ENCODE measurements at regions not wholly inside any gene's neighbourhood (a gene's known extent, or its start where the extent isn't known, plus 50 kb on each side); places are given as distances from the start of the nearest gene placed in this dataset.
"Not testable (repeated sequence)": the region's sequence is repeated elsewhere in the genome, so short reads cannot be mapped to it uniquely, and the experiment has no call there.

DNA sequence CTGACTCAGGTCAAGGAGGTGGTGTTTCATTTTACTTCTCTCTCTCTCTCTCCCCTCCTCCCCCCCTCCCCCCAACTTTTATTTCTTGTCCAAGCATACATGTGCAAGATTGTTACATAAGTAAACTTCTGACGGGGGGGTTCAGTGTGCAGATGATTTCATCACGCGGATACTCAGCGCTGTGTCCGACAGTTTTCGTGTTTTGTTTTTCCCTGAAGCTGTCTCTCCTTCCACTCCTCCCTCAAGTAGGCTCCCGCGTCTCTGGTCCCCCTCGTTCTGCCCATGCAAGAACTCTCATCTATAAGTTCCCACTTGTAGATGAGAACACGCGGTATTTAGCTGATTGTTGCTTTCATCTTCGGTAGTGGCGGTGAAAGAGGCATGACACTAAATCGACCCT is 111.0 kb upstream of the ANKRD30BL start:
- no peak for DNase-seq (ENCODE audit: low spot score)

DNA sequence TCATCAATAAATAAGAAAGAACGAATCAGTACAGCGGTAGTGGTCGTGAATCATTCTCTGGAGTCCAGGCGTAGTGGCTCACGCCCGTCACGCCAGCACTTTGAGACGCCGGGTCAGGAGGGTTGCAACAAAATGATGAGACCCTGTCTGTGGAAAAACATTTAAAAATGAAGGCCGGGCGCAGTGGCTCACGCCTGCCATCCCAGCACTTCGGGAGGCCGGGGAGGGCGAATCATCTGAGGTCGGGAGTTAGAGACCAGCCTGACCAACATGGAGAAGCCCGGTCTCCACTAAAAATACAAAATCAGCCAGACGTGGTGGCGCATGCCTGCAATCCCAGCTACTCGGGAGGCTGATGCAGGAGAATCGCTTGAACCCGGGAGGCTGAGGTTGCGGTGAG is 111.8 kb upstream of the ANKRD30BL start:
- not testable (repeated sequence) for DNase-seq (ENCODE audit: low spot score)

DNA sequence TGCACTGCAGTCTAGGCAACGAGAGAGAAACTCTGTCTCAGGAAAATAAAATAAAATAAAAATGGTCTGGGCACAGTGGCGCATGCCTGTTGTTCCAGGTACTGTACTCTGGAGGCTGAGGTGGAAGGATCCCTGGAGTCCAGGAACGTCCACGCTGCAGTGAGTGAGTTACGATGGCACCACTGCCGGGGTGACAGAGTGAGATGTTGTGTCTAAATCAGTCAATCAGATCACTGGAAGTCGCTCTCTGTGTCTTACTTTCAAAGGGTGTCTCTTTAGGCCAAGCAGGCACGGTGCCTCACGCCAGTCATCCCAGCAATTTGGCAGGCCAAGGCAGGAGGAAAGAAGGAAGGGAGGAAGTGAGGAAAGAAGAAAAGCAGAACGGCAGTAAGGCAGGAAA is 112.2 kb upstream of the ANKRD30BL start:
- no peak for DNase-seq (ENCODE audit: low spot score)

DNA sequence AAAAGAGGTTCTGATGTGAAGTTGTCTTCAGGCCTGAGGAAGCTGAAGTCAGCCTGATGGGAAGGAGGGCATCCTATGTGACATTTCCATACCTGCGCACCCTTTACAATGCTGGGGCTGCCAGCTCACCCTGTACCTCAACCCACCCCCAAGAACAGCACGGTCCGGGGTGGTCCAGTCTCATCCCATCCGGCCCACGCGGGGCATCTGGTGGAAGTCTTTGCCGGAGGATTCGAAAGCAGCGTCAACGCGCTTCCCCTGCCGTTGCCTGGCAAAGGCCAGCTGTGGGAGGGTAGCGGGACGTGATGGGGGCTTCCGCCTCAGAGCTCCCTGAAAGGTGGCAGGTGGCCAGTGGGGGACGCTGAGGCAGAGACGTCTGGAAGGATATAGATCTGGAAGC is 113.6 kb upstream of the ANKRD30BL start:
- DNase-seq (ENCODE audit: low spot score), result no peak

DNA sequence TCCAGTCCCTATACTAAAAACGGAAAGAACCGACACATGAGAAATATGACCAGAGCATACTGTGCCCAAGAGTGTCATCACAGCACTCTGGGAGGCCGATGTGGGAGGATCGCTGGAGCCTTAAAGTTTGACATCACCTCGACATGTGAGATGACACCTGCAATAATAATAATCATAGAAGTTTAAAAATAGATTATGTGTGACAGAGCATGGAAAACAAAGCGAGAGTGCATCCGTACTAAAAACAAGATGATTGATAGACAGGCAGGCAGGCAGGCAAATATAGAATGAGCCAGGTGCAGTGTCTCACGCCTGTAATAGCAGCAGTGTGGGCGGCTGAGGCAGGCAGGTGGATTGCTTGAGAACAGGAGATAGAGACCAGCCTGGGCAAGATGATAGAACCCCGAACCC is 114.8 kb upstream of the ANKRD30BL start:
- no peak for DNase-seq (ENCODE audit: low spot score)

DNA sequence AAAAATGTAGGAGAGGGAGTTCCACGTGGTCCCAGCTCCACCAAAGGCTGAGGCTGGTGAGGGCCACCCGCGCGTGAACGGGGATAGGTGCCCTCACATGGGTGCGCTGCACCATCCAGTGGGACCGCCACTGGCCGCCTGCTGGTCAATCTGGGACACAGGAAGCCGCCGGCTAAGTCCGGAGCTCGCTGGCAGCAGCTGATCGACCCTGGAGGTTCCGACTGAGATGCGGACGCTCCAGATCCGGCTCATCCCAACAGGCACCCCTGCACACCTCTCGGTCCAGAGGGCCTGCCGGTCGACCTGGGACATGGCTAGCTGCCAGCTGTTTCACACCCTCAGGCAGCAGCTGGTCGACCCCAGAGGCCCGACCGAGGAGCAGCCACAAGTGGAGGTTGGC is 116.5 kb upstream of the ANKRD30BL start:
- no peak for DNase-seq (ENCODE audit: low spot score)

DNA sequence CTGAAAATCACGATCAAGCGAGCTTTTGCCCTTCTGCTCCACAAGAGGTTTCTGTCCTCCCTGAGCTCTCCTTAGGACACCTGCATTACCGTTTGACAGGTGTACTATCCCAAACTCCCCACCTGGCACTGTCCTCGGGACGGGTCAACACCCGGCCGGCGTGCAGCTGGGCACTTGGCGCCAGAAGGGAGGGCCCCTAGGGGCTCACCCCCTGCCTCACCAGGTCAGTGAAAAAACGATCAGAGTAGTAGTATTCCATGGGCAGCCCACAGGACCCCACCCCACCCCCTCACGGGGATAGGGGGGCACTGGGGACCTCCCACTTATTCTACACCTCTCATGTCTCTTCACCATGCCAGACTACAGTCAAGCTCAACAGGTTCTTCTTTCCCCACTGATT is 117.6 kb upstream of the ANKRD30BL start:
- DNase-seq (ENCODE audit: low spot score), result no peak

DNA sequence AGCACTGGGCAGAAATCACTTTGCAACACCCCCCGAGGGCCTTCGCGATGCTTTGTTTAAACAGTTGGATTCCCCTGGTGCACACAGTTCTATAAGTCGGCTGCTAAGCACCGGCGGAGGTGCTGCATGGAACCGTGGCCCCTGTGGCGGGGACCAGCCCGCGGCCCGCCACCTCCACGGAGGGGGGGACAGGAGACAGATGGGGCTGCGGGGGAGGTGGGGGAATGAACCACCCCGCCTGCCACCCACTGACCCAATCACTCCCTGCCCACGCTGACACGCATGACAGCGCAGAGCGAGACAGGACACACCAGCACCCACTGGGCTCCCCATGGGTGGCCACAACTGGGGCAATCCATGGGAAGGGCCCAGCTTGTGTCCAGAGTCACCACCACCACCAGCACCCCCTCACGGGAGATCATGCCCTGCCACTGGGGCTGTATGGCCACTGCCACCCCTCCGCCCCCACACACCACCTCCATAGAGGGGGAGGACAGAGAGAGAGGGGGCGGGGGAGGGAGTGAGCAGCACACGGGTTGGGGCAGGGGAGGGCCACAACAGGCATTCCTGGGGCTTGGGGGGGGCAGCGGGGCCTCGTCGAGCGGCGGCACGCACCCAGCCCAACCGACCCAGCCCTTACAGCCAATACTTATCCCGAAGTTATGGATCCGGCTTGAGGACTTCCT is 118.3 kb upstream of the ANKRD30BL start:
- no peak for DNase-seq (ENCODE audit: low spot score)

DNA sequence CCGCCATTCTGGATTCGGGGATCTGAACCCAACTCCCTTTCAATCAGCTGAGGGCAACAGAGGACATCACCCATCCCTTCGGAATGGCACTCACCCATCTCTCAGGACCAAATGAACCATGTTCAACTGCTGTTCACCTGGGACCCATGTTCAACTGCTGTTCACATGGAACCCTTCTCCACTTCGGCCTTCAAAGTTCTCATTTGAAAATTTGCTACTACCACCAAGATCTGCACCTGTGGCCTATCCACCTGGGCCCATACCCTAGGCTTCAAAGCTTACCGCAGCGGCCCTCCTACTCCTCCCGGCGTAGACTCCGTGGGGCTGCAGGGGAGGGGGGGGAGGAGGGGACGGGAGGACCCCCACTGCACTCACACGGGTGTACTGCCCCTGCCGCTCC is 119.2 kb upstream of the ANKRD30BL start:
- DNase-seq (ENCODE audit: low spot score), result no peak

DNA sequence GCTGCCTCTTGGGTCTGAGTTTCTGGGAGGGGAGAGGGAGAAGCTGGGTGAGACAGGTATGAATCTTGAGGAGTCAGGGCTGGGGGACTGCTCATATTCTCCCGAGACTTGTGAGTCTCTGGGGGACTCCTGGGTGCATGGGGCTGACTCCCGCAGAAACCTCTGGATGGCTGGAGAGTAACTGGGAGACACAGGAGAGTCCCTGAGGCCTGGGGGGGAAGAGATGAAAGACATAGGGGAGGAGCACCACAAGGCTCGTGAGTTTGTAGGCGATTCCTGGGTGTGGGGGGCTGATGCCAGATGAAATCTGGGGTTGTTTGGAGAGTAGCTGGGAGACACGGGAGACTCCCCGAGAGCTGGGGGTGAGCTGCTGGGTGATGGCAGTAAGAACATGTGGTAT is 120.4 kb upstream of the ANKRD30BL start:
- not testable (repeated sequence) for DNase-seq (ENCODE audit: low spot score)

DNA sequence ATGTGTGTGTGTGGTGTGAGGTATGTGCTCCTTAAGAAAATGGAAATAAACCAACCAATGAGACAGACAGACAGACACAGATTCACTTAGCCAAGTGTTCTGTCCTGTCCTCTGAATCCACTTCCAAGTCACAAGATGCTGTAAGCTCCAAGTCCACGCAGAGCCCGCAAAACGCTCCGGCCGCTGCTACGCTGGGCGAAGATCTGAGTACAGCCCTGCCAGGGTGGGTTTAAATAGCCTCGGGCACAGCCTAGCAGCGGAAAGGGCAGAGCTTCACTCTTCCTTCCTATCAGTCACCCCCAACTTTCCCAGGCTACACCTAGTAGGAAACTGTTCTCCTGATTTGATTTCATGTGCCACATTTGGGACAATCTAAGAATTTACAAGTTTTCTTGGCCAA is 121.2 kb upstream of the ANKRD30BL start:
- no peak for DNase-seq (ENCODE audit: low spot score)

DNA sequence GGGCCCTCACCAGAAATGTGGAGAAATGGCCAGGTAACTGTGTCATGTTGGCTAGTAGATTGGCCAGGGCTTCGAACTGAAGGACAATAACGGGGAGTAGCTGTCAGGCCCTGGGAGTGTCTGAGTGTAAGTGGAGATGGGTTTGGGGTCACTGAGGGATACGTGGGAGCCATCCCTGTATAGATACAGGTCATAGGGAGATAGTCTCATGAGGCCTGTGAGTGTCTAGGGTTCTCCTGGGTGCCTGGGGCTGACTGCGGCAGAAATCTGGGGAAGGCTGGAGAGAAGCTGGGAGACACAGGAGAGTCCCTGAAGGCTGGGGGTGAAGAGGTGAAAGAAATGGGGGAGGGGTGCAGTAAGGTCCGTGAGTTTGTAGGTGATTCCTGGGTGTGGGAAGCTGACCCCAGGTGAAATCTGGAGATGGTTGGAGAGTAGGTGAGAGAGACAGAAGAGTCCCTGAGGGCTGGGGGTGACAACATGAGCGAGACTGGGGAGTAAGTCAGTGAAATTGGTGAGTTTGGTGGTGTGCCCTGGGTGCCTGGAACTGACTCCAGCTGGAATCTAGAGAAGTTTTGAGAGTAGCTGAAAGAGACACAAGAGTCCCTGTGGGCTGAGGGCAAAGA is 124.6 kb upstream of the ANKRD30BL start:
- DNase-seq (ENCODE audit: low spot score), result not testable (repeated sequence)

DNA sequence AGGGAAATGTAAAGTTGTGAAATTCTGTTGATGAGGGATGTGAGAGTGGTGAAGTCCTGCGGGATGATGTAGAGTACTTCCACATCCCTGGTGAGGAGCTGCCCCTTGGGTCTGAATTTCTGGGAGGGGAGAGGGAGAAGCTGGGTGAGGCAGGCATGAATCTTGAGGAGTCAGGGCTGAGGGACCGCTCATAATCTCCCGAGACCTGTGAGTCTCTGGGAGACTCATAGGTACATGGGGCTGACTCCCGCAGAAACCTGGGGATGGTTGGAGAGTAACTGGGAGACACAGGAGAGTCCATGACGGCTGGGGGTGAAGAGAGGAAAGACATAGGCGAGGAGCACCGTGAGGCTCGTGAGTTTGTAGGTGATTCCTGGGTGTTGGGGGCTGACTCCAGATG is 126.2 kb upstream of the ANKRD30BL start:
- not testable (repeated sequence) for DNase-seq (ENCODE audit: low spot score)

DNA sequence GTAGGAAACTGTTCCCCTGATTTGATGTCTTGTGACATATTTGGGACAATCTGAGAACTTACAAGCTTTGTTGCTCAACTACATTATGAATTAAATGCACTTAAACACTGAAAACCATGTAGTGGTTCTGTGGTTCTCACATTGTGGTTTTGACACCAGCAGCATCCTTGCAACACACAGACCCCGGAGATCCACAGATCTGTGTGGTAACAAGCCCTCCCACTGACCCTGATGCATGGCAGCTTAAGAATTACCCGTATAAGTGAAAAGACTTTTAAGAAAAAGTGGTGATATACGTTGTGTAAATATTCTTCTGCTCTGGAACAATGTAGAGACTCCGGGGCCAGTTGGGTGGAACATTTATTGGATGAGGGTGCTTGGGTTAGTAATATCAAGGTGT is 127.4 kb upstream of the ANKRD30BL start:
- not testable (repeated sequence) for DNase-seq (ENCODE audit: low spot score)

DNA sequence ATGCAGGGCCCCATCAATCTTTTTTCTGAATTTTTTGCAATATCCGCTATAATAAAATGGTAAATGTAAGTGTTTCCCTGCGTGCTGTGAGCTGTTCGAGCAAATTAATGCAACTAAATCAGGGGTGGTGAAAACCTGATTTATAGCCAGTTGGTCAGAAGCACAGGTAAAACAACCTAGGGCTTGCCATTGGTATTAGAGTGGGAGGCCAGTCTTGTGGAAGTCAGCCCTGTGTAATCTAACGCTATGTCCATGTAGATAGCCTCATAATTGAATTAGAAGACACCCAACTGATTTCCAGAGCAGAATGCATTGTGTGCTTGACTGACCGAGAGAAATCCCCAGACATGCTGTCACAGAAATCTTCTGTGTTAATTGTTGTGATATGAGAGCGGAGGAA is 126.8 kb upstream of the GPR39 start:
- DNase-seq (ENCODE audit: low spot score), result not testable (repeated sequence)

DNA sequence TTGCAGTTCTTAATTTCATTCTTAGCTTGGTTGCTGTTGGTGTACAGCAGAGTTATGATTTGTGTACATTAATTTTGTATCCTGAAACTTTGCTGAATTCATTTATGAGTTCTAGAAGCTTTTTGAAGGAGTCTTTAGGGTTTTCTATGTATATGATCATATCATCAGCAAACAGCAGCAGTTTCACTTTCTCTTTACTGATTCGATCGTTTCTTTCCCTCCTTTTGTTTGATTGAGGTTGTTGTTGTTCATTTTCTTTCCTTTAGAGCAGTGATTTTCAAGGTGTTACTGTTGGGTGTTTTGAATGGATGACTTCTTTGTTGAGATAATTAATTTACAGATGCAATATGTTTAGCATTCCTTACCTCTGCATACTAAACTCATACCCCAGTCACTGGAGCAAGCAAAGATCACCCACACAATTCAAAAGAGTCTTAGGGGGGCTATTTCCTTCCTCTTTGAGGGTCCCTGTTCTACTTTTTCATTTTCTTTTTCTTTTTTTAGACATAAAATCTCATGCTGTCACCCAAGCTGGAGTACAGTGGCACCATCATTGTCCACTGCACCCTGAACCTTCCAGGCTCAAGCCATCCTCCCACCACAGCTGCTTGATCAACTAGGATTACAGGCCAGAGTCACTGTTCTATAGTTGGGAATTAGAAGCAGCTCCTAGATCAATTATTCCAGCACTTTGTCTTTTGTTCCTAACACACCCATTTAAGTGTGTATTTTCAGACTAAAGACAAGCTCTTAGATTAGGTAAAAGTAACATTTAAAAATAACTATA is 115.8 kb upstream of the GPR39 start:
- DNase-seq (ENCODE audit: low spot score), result not testable (repeated sequence)

DNA sequence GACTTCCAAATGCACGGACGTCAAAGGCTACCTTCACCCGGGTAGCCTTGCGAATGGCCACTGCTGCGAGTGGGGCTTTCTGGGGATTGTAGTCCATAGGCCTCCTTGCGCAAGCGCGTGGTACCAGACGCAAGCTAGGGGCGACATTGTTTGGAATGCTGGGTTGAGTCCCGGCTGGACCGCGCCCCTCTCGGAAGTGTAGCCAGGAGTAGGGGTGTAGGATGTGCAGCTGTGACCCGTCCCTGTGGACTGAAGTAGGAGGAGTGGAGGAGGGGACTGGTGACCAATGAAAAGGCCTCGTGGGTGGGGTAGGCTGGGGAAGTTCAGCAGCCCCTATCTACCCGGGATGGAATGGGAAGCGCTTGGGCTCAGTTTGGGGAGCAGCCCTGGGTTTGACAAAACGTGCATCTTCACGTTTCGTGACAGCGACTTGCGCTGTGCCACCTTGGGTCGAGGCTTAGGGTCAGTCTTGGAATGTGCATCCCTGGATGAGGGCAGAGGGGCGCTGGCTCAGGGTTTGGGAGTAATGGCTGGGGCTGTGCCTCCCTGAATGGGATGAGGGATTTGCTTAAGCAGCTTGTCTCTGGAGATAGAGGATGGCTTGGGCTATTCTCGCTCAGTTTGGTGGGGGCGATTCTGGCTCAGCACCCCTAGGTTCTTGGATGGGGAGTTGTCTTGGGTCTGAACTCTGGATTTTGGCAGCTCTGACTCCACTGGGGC is 111.8 kb upstream of the GPR39 start:
- peak; percentile 57 for DNase-seq (ENCODE audit: low spot score)

DNA sequence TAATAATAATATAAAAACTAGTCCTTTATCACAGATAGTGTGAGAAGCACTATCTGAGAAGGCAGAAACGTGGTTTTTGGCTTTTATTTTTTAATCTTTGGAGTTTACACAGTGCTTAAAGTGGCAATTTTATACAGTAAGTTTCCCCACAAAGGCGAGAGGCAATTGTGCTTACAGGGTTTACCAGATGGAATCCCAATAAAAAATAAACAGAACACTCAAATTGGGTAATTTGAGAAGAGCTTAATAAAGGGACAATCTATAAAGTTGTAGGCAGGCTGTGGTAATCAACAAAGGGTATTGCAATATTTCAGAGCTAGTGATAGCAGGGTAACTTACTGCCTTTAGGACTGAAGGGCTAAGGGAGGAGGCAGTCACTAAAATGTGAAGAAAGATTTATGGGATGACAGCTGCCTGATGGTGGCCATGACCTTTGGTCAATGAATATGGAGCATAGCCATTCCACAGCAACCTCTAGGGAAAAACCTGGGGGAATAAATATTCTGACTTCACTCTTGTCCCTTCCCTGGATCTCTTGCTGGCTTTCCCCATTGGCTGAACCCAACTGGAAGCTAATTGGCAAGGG is 108.9 kb upstream of the GPR39 start:
- DNase-seq (ENCODE audit: low spot score), result not testable (repeated sequence)

DNA sequence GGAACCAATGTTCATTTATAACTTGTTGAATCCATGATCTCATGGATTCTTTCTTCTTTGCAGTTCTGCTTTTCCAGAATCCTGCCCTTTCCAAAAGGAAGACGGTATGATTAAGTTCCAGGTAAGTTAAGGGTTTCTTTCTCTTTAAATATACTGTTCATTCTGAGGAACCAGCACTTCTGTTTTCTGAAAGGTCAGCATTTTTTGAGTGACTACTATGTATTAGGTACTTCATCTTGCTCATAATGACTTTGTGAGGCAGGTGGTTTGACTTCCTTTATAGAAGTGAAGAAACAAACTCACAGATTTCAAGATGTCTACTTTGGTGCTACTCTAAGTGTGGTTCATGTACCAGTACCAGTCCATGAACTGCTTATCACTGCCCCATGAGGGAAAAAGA is 107.4 kb upstream of the GPR39 start:
- not testable (repeated sequence) for DNase-seq (ENCODE audit: low spot score)

DNA sequence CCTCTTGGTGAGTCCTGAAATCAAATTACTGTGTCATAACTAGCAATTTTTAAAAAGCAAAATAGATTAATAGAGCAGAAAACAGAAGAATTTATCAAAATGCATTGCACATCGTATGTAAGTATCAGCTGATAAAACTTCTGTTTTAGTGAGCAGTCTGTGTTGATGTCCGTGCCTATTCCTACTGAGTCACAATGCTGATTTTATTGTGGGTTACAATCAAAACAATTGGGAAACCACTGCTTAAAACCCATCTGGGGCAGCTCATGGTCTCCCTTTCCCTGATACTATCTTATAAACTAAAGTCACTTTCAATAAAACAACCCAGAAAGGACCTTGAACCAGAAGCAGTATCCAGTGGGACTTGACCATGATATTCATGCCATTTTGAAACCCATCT is 101.1 kb upstream of the GPR39 start:
- not testable (repeated sequence) for DNase-seq (ENCODE audit: low spot score)

DNA sequence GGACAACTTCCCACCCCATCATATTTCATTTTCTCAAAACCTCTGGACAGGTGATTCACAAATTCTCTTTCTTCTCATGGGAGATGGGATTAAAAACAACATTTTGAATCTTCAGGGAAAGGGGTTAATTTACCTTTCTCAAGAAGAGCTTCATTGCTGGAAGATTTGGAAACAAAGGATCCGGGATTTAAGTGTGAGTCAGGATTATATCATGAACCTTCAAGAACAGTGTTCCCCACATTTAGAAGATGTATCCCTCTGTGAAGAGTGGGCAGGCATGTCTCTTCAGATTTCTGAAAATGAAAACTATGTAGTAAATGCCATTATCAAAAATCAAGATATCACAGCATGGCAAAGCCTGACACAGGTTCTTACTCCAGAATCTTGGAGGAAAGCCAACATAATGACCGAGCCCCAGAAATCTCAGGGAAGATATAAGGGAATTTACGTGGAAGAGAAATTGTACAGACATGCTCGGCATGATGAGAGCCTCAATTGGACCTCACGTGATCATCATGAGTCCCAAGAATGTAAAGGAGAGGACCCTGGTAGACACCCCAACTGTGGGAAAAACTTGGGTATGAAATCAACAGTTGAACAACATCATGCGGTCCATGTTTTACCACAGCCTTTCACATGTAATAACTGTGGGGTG is 99.5 kb upstream of the GPR39 start:
- DNase-seq (ENCODE audit: low spot score), result not testable (repeated sequence)

DNA sequence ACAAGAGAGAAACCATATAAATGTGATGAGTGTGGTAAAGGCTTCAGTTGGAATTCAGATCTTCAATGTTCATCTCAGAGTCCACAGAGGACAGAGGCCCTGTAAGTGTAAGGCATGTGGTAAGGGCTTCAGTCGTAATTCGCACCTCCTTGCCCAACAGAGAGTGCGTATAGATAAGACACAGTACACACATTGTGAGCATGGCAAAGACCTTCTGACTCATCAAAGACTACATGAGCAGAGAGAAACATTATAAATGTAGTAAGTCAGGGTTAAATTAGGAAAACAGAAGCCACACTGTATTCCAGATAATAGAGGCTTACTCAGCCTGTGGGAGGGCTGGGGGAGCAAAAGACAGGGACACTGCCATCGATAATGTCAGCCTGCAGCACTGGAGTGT is 98.1 kb upstream of the GPR39 start:
- DNase-seq (ENCODE audit: low spot score), result not testable (repeated sequence)

Measured in kidney tubule cell (primary cell).